ENCODE measurements at regions not wholly inside any gene's neighbourhood (a gene's known extent, or its start where the extent isn't known, plus 50 kb on each side); places are given as distances from the start of the nearest gene placed in this dataset.
"Not testable (repeated sequence)": the region's sequence is repeated elsewhere in the genome, so short reads cannot be mapped to it uniquely, and the experiment has no call there.

DNA sequence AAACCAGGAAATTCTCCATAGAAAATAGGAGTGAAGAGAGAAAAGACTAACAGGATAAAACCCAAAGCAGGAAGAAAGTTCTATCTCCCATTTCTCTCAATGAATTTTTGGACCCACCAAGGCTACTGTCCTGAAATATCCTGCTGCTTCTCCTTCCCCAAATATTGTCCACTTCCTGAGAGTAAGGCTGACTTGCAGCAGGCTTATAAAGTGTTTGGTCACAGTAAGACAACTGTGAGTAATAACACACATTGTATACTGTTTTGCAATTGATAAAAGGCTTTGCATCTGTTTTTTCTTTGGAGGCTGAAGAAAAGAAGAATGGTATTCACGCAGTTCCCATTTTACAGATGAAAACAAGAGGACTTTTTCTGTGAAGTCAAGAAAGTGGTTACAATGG lies 52.8 kb downstream of the FOXD4L6 start:
- not testable (repeated sequence) for H3K9me3 Mint-ChIP-seq; H3K27ac Mint-ChIP-seq; DNase-seq; H3K36me3 Mint-ChIP-seq (ENCODE audit: low read depth); H3K4me3 Mint-ChIP-seq
- peaks cover 45% of the 10 kb centered on the region for H3K27me3 Mint-ChIP-seq
- peaks cover 12% of the 10 kb centered on the region for H3K4me1 Mint-ChIP-seq (ENCODE audit: low read depth)

DNA sequence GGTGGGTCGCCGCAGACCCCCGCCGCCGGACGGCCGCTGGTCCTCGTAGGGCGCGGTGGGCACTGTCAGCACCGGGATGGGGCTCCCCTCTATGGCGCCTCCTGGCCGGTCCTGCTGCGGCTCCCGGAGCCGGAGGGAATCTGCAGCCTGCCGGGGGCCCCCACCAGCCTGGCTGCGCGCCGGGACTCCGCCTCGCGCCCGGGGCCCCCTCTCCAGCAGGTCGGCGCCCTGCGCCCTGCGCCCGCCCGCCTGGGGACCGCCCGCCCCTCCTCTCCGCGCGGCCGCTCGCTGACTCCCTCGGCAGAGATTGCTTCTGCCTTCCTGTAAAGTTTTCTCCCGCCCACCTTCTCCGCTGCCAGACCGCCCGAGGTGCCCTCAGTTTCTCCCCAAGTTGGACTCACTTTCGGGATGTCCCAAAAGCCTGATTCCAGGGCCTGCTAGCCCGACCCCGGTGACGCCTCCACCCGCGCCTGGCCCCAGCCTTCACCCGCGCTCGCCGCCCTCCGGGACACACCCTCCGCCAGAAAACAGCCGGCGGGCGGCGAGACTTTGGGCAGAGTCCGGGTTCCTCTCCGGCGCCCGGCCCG lies 54.0 kb downstream of the FOXD4L6 start:
- Mint-ChIP-seq H3K4me1 (ENCODE audit: low read depth) (peaks cover 12% of the 10 kb centered on the region), H3K27me3 (peaks cover 42% of the 10 kb centered on the region), H3K4me3 (peak overlapping the region; percentile 80)
- not testable (repeated sequence) for H3K36me3 Mint-ChIP-seq (ENCODE audit: low read depth); H3K9me3 Mint-ChIP-seq; H3K27ac Mint-ChIP-seq
- peak; percentile 51 for DNase-seq

DNA sequence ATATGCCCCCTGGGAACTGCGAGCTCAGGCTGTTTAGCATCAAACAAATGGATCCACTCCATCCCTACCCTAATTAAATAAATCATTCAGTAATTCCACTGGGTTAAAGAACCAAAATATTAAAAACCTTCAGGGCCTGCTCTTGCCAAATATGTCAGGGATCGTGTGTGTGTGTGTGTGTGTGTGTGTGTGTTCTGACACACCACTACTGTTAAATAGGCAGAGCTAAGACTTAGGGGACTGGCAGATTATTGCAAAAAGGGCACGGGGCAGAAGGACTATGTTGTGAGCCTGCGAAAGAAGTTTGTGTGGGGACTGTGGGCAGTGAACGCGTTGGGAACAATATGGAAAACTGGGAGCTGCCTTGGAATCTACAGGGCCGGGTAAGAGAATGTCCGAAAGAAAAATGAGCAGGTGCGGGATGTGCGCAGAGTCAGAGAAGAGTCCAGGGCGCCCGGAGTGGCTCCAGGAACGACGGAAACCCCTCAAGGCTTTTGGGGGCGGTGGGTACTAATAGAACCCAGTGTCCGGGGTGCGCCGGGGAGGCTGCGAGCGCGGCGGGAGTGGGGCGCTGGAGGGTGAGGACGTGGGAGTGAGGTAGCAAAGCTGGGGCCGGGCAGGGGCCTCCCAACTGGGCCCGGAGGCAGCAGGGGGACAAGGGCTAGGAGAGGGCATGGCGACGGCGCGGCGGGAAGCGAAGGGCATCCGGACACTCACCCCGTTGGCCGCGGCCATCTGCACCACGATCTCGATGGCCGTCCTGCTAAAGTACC lies 54.8 kb downstream of the FOXD4L6 start:
- Mint-ChIP-seq H3K27me3 (peaks cover 40% of the 10 kb centered on the region), H3K4me3 (peak overlapping the region; percentile 6), H3K4me1 (ENCODE audit: low read depth) (peaks cover 12% of the 10 kb centered on the region)
- not testable (repeated sequence) for DNase-seq; H3K9me3 Mint-ChIP-seq; H3K36me3 Mint-ChIP-seq (ENCODE audit: low read depth); H3K27ac Mint-ChIP-seq

DNA sequence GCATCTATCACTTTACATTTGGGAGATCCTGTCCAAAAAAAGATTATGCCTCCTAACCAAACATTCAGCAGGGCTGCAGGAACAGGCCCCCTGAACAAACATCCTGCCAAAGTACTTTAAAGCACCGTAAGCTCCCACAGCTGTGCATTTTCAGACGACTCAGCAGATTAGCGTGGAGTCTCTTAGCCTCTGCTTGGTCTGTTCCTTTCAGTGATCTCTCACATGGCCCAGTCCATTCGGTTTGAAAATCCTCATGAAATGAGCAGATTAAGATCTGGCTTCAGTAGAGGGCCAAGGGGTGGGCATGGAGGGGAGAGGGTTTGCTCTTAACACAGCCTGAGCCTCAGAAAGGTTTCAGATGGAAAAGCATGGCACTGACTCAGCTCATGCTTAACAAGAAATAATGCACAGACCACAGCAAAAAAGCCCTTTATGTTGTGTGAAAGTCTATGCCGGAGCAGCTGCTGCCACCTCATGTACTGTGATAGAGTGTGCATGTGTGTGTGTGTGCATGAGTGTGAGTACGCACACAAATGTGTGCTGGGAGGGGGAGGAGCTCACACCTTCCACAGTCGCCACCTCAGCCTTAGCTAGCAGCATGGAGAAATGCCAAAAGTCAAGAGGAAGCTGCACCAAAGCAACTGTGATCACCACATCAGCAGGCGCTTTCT lies 64.2 kb downstream of the FOXD4L6 start:
- peak overlapping the region; percentile 53 for H3K4me3 Mint-ChIP-seq
- not testable (repeated sequence) for H3K4me1 Mint-ChIP-seq (ENCODE audit: low read depth); H3K9me3 Mint-ChIP-seq; H3K36me3 Mint-ChIP-seq (ENCODE audit: low read depth); H3K27me3 Mint-ChIP-seq; H3K27ac Mint-ChIP-seq
- peak; percentile 53 for DNase-seq

DNA sequence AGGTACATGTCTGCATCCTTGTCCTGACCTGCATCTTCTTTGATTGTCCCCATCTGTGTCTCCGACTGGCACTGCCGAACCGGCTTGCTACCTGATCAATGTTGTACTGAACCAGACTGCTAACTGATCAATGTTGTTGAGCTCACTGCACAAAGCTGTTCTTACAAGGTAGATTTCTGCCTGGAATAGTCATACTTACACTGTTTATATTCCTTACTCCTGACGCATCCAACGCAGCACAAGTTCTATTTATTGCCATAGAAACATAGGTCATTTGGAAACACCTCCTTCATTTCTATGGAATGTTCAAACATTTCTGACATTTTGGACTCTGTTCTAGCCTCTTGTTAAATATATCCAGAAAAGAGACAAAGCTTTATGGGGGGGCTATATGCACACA lies 65.2 kb downstream of the FOXD4L6 start:
- H3K36me3 Mint-ChIP-seq (ENCODE audit: low read depth); H3K4me1 Mint-ChIP-seq (ENCODE audit: low read depth); DNase-seq; H3K27ac Mint-ChIP-seq; H3K4me3 Mint-ChIP-seq; H3K9me3 Mint-ChIP-seq; H3K27me3 Mint-ChIP-seq: not testable (repeated sequence)

DNA sequence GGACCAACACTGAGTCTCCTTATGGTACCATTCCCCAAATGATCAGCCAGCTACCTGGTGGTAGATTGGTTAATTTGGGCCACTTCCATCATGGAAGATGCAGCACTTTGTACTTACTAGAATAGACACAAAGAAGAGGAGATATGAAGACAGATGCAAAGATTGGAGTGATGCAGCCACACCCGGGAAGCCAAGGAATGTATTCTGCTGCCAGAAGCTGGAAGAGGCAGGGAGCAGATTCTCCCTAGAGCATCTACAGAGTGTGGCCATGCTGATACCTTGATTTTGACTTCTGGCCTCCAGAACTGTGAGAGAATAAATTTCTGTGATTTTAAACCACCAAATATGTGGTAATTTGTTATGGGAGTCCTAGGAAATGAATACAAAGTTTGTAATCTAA lies 68.9 kb downstream of the FOXD4L6 start:
- H3K4me3 Mint-ChIP-seq = not testable (repeated sequence)

DNA sequence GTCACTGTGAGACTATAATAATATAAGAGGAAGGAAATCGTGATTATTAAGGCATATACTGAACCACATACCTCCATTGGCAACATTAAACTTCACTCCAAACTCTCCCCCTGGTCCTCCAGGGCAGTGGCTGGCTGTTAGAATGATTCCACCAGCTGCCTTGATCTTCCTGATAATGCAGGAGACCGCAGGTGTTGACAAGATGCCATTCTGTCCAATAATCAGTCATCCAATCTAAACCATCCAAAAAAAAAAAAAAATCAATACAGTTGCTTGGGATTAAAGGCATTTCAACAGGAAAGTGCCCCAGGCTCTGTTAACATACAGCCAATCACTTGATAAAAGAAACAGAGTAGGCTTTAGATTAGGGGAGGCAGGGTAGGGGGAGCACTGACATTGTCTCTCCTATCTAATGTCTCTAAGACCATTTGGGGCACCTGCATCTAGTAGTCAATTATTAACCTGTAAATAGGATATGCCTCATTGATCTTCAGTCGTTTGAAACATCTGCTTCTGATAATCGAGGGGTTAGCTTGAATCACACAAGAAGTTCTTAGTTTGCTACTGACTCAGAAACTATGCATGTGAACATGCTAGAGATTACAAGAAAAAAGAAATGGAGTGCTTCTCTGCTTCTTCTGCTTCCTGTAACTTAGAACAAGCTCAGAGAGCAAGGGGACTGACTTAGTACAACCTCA lies 74.7 kb downstream of the FOXD4L6 start:
- H3K4me3 Mint-ChIP-seq; H3K4me1 Mint-ChIP-seq (ENCODE audit: low read depth); H3K36me3 Mint-ChIP-seq (ENCODE audit: low read depth); DNase-seq; H3K27ac Mint-ChIP-seq; H3K27me3 Mint-ChIP-seq: not testable (repeated sequence)
- H3K9me3 Mint-ChIP-seq = peaks cover 13% of the 10 kb centered on the region

More for the DNA sequence above, 68.9 kb downstream of the FOXD4L6 start:
- DNase-seq; H3K27me3 Mint-ChIP-seq; H3K36me3 Mint-ChIP-seq (ENCODE audit: low read depth); H3K9me3 Mint-ChIP-seq; H3K4me1 Mint-ChIP-seq (ENCODE audit: low read depth); H3K27ac Mint-ChIP-seq: not testable (repeated sequence)

DNA sequence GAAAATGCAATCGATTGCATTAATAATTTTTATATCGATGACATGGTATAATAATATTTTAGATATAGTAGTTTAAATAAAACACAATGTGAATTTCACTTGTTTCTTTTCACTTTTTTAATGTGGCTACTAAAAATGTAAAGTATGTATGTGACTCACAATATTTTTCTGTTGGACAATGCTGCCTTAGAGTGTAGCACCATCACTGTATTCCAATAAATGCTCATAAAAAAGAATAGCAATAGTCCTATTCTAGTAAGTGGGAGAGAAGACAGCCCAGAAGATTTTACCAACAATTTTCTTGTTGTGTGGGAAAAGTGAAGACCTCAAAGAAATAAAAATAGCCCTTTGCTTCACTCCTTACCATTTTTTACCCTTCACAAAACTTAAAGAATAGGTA lies 79.8 kb downstream of the FOXD4L6 start:
- not testable (repeated sequence) for H3K4me1 Mint-ChIP-seq (ENCODE audit: low read depth); H3K27ac Mint-ChIP-seq; H3K36me3 Mint-ChIP-seq (ENCODE audit: low read depth); H3K4me3 Mint-ChIP-seq; H3K27me3 Mint-ChIP-seq; DNase-seq
- peaks cover 13% of the 10 kb centered on the region for H3K9me3 Mint-ChIP-seq

DNA sequence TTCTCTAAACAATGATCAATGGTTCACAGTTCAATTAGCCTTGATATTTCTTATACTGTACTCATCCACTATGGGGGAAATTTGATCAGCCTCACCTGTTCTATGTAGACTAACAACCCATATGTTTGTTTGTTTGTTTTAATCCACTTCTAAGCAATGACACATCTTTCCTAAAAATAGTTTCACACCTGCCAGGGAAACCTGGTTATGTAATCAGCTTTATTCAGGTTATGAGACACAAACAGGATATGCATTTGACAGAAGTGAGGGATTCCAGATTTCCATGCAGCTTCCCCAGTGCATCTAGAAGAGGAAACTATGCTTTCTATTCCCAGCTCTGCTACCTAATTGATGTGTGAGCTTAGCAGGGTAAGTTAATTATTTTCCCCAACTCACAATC lies 80.7 kb downstream of the FOXD4L6 start:
- H3K9me3 Mint-ChIP-seq = peaks cover 13% of the 10 kb centered on the region
- not testable (repeated sequence) for H3K4me1 Mint-ChIP-seq (ENCODE audit: low read depth); H3K4me3 Mint-ChIP-seq; H3K27ac Mint-ChIP-seq; H3K36me3 Mint-ChIP-seq (ENCODE audit: low read depth); DNase-seq; H3K27me3 Mint-ChIP-seq

DNA sequence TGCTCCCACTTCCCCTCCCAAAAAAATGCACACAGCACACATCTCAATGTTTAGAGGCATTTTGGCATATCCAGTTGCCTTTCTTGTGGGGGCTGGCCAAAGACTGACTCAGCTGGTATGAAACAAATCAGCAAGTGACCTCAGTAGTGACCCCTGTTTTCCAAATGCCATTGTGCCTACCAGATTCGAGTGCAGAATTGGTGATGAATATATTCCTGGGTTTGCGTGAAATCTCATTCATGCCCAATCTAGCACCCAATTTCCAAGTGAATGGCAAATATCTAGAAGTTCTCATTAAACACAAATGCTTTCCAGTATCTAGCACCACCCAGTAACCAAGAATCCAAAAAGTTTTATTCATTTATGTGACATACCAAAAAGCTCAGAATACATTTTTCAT lies 83.6 kb downstream of the FOXD4L6 start:
- H3K36me3 Mint-ChIP-seq (ENCODE audit: low read depth); H3K4me1 Mint-ChIP-seq (ENCODE audit: low read depth); H3K4me3 Mint-ChIP-seq; H3K27me3 Mint-ChIP-seq; DNase-seq; H3K9me3 Mint-ChIP-seq; H3K27ac Mint-ChIP-seq: not testable (repeated sequence)

DNA sequence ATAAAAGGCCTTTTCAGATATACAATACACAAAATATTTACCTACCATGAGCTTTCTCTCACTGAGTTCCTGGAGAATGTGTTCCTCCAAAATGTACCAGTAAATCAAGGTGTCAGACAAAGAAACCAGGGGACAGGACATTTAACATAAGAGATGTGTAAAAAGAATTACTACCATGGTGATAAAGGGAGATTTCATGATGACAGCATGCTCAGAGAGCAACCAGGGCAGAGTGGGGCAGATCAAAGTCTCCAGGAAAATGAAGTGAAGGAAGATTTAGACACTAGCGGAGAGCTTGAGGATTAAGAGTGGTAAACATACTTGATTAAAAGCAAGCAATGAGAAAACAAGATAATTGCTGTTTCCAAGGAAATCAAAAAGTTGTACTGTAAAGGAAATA lies 85.0 kb downstream of the FOXD4L6 start:
- H3K9me3 Mint-ChIP-seq; DNase-seq; H3K27me3 Mint-ChIP-seq; H3K27ac Mint-ChIP-seq; H3K4me3 Mint-ChIP-seq; H3K4me1 Mint-ChIP-seq (ENCODE audit: low read depth); H3K36me3 Mint-ChIP-seq (ENCODE audit: low read depth): not testable (repeated sequence)

DNA sequence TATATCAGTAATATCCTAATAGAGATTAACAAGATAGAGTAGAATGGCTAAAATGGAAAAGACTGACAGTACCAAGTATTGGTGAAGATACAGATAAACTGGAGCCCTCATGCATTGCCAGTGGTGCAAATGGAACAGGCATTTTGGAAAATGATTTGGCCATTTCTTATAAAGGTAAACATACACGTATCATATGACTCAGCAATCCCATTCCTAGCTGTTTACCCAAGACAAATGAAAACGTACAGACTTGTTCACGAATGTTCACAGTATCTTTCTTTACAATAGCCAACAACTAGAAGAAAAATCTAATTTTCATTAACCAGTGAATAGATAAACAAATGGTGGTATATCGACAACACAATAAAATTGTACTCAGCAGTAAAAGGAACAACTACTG lies 86.4 kb downstream of the FOXD4L6 start:
- not testable (repeated sequence) for H3K4me3 Mint-ChIP-seq; H3K4me1 Mint-ChIP-seq (ENCODE audit: low read depth); H3K27ac Mint-ChIP-seq; H3K27me3 Mint-ChIP-seq; DNase-seq; H3K9me3 Mint-ChIP-seq
- H3K36me3 Mint-ChIP-seq (ENCODE audit: low read depth) = peaks cover 12% of the 10 kb centered on the region

DNA sequence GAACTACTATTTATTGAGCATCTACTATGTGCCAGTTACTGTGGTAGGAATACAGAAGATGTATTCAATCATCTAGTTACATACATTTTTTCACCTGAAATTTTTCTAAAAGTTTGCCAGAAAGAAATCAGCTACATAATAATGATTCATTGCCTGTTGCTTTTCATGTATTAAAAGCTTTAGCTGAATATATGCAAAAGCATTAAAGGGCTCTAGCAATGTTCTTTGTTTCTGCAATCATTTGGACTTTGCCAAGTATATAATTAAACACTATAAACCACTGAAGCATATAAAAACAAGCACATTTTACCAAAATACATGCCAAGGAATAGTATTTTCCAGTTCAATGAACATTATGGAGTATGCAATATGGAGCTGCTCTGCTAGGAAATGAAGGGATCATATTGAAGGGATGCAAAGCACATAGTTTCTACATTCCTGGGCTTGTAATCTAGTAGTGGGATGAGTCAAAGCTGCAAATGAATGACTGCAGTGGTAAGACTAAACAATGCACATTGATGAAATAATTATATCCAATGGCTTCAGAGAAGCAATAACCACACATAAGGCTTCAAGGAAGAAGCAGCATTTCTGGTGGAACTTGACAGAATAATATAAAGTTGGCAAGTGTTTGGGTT lies 87.7 kb downstream of the FOXD4L6 start:
- H3K27ac Mint-ChIP-seq; H3K27me3 Mint-ChIP-seq; H3K4me1 Mint-ChIP-seq (ENCODE audit: low read depth); H3K9me3 Mint-ChIP-seq; DNase-seq; H3K4me3 Mint-ChIP-seq: not testable (repeated sequence)
- H3K36me3 Mint-ChIP-seq (ENCODE audit: low read depth) = peaks cover 15% of the 10 kb centered on the region

DNA sequence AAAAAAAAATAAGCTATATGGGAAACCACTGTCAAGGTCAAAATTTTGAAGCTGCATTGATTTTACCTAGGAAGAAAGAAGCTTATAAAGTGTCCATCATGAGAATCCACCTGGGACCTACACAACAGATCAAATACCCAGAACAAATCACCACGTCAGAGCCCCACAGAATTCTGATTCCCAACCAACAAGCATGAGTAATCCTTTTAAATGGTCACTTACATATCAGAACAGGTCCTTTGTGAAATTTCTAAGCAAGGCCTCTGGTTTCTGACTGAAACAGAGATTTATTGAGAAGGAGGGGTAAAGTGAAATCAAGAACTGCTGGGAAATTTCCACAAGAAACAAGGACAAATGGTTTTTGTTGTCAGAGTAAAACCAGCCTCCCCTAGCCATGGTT lies 93.2 kb downstream of the FOXD4L6 start:
- H3K4me1 Mint-ChIP-seq (ENCODE audit: low read depth); H3K9me3 Mint-ChIP-seq; H3K27ac Mint-ChIP-seq; H3K27me3 Mint-ChIP-seq; DNase-seq; H3K4me3 Mint-ChIP-seq: not testable (repeated sequence)
- peaks cover 15% of the 10 kb centered on the region for H3K36me3 Mint-ChIP-seq (ENCODE audit: low read depth)

Data from activated T-cell treated with anti-CD3 and anti-CD28 coated beads, Interleukin-2, amount 50 U/mL, for 24 hours (primary cell).